ENCODE measurements at regions not wholly inside any gene's neighbourhood (a gene's known extent, or its start where the extent isn't known, plus 50 kb on each side); places are given as distances from the start of the nearest gene placed in this dataset.

GRCh38 chr13:69243366-69243765 lies 864.3 kb upstream of the ATXN8OS start:
- TF ChIP-seq ZNF274 (IDR thresholded peaks at IDR 0.05; ENCODE audit: low read depth, low read length) (no peak), YY1 (IDR thresholded peaks at IDR 0.05; ENCODE audit: insufficient read depth, insufficient read length) (no peak), SUZ12 (IDR thresholded peaks at IDR 0.05; ENCODE audit: extremely low read depth, insufficient read depth, insufficient read length) (no peak)
